Tibial nerve (tissue), 4 donors: ENCODE measurements at regions not wholly inside any gene's neighbourhood (a gene's known extent, or its start where the extent isn't known, plus 50 kb on each side); places are given as distances from the start of the nearest gene placed in this dataset.
"Not testable (repeated sequence)": the region's sequence is repeated elsewhere in the genome, so short reads cannot be mapped to it uniquely, and the experiment has no call there.

Experiments
- DNase-seq, 2 donors: peaks; one replicate each; pipeline ENCODE4 v3.0.0-alpha.2; 2019; ENCODE audit warnings: low spot score in 2 of 2
- H3K27ac ChIP-seq, 4 donors: fragments of 200-600 bp; sonication (generic) in 3 of 4; one replicate each; pipeline ENCODE4 v1.5.1; 2017 to 2019; ENCODE audit warnings: mild to moderate bottlenecking in 1 of 4
- H3K27me3 ChIP-seq, 2 donors: fragments of 200-600 bp; sonication (generic) in 1 of 2; one replicate each; pipeline versions ENCODE4 v1.5.1 to v1.6.0; 2017 to 2019
- H3K36me3 ChIP-seq, 3 donors: fragments of 200-600 bp; sonication (generic); one replicate each; pipeline ENCODE4 v1.5.1; 2018 to 2019
- H3K4me1 ChIP-seq, 4 donors: fragments of 200-600 bp; sonication (generic) in 3 of 4; one replicate each; pipeline ENCODE4 v1.5.1; 2017 to 2019
- H3K4me3 ChIP-seq, 4 donors: fragments of 200-600 bp; sonication (generic) in 3 of 4; one replicate each; pipeline ENCODE4 v1.5.1; 2017 to 2019; ENCODE audit warnings: mild to moderate bottlenecking in 1 of 4, moderate library complexity in 1 of 4
- H3K9me3 ChIP-seq, 4 donors: fragments of 200-600 bp; sonication (generic) in 3 of 4; one replicate each; pipeline ENCODE4 v1.5.1; 2017 to 2019
- CTCF ChIP-seq, 5 experiments: fragments of 200-600 bp in 3 of 5; fragments of 450-650 bp in 2 of 5; sonication (generic) in 3 of 5; IDR thresholded peaks; one replicate each; pipeline ENCODE4 v1.5.1; 2016 to 2019; ENCODE audit warnings: antibody characterized with exemption in 5 of 5, mild to moderate bottlenecking in 3 of 5, moderate library complexity in 2 of 5
- EP300 ChIP-seq, 2 donors: sonication (generic); formaldehyde crosslinking; IDR thresholded peaks; one replicate each; pipeline ENCODE4 v1.6.1; 2017; ENCODE audit warnings: antibody characterized with exemption in 2 of 2, mild to moderate bottlenecking in 1 of 2
- POLR2A ChIP-seq, 2 donors: fragments of 450-650 bp; IDR thresholded peaks; one replicate each; pipeline ENCODE4 v1.6.1; 2017; ENCODE audit warnings: antibody characterized with exemption in 2 of 2, mild to moderate bottlenecking in 2 of 2, moderate library complexity in 2 of 2
- whole genome bisulfite sequencing, 2 donors: methylation state at CpG; one replicate each; pipeline ENCODE4 v1.1.5; 2018; 5-methylcytosine and 5-hydroxymethylcytosine counted together

GRCh38 chr2:82781176-82781915 lies 1677.7 kb downstream of the SUCLG1 start:
- DNase-seq = no peak
- H3K9me3 ChIP-seq = no peaks in the 10 kb centered on the region
- no peaks in the 10 kb centered on the region for H3K4me1 ChIP-seq
- H3K36me3 ChIP-seq = no peaks in the 10 kb centered on the region
- 59 to 62% methylated on average over 2 of the region's 2 CpGs for WGBS, 2 donors
- no peak overlapping the region for H3K27ac ChIP-seq
- no peak overlapping the region for H3K4me3 ChIP-seq
- TF ChIP-seq POLR2A (IDR thresholded peaks at IDR 0.05) (no peak), EP300 (IDR thresholded peaks at IDR 0.05) (no peak), CTCF (IDR thresholded peaks at IDR 0.05) (no peak)
- H3K27me3 ChIP-seq = no peaks in the 10 kb centered on the region

- WGBS, 2 donors = 88 to 90% methylated on average over 7 of the region's 7 CpGs
- TF ChIP-seq CTCF (IDR thresholded peaks at IDR 0.05) = no peak
- TF ChIP-seq EP300 (IDR thresholded peaks at IDR 0.05) = no peak
Measured at GRCh38 chr2:82780050-82780449, 1679.0 kb downstream of the SUCLG1 start.

GRCh38 chr2:82752396-82752795 lies 1706.7 kb downstream of the SUCLG1 start:
- Histone ChIP-seq H3K4me3 (no peak overlapping the region), H3K36me3 (no peaks in the 10 kb centered on the region), H3K27ac (no peak overlapping the region), H3K9me3 (peaks cover 0 to 29% (median 7%) of the 10 kb centered on the region in 4 donors), H3K27me3 (no peaks in the 10 kb centered on the region), H3K4me1 (no peaks in the 10 kb centered on the region)
- no peak for DNase-seq
- 52 to 59% methylated on average over 2 of the region's 2 CpGs for WGBS, 2 donors
- TF ChIP-seq CTCF (IDR thresholded peaks at IDR 0.05) = no peak
- no peak for TF ChIP-seq EP300 (IDR thresholded peaks at IDR 0.05)
- no peak for TF ChIP-seq POLR2A (IDR thresholded peaks at IDR 0.05)

More at GRCh38 chr2:82780050-82780449, 1679.0 kb downstream of the SUCLG1 start:
- H3K36me3 ChIP-seq = no peaks in the 10 kb centered on the region
- H3K4me1 ChIP-seq = no peaks in the 10 kb centered on the region
- H3K9me3 ChIP-seq = no peaks in the 10 kb centered on the region
- no peak overlapping the region for H3K27ac ChIP-seq
- H3K4me3 ChIP-seq = no peak overlapping the region
- DNase-seq = no peak
- no peaks in the 10 kb centered on the region for H3K27me3 ChIP-seq

GRCh38 chr2:82748653-82749052 lies 1710.4 kb downstream of the SUCLG1 start:
- no peak overlapping the region for H3K27ac ChIP-seq
- H3K9me3 ChIP-seq = peaks cover 0 to 37% (median 7%) of the 10 kb centered on the region in 4 donors
- no peaks in the 10 kb centered on the region for H3K36me3 ChIP-seq
- H3K4me1 ChIP-seq = no peaks in the 10 kb centered on the region
- DNase-seq = no peak
- no peak for TF ChIP-seq CTCF (IDR thresholded peaks at IDR 0.05)
- TF ChIP-seq POLR2A (IDR thresholded peaks at IDR 0.05) = no peak
- TF ChIP-seq EP300 (IDR thresholded peaks at IDR 0.05) = no peak
- no peaks in the 10 kb centered on the region for H3K27me3 ChIP-seq
- no peak overlapping the region for H3K4me3 ChIP-seq
- WGBS, 2 donors = 77 to 86% methylated on average over 2 of the region's 2 CpGs

- H3K9me3 ChIP-seq = no peaks in the 10 kb centered on the region
- H3K4me1 ChIP-seq = no peaks in the 10 kb centered on the region
- no peaks in the 10 kb centered on the region for H3K36me3 ChIP-seq
- WGBS, 2 donors = 77 to 90% methylated on average over 1 of the region's 1 CpG
- no peaks in the 10 kb centered on the region for H3K27me3 ChIP-seq
- no peak overlapping the region for H3K4me3 ChIP-seq
- DNase-seq = no peak
- H3K27ac ChIP-seq = no peak overlapping the region
- TF ChIP-seq CTCF (IDR thresholded peaks at IDR 0.05) (no peak), EP300 (IDR thresholded peaks at IDR 0.05) (no peak), POLR2A (IDR thresholded peaks at IDR 0.05) (no peak)
Measured at GRCh38 chr2:82740527-82740926, 1718.6 kb downstream of the SUCLG1 start.

GRCh38 chr2:82737965-82738364 lies 1721.1 kb downstream of the SUCLG1 start:
- not testable (repeated sequence) for H3K36me3 ChIP-seq, H3K4me1 ChIP-seq, H3K27me3 ChIP-seq, H3K4me3 ChIP-seq, DNase-seq, H3K27ac ChIP-seq, H3K9me3 ChIP-seq
- WGBS, 2 donors = 94% methylated on average over 15 of the region's 15 CpGs
